ENCODE measurements at regions not wholly inside any gene's neighbourhood (a gene's known extent, or its start where the extent isn't known, plus 50 kb on each side); places are given as distances from the start of the nearest gene placed in this dataset.
"Not testable (repeated sequence)": the region's sequence is repeated elsewhere in the genome, so short reads cannot be mapped to it uniquely, and the experiment has no call there.

DNA sequence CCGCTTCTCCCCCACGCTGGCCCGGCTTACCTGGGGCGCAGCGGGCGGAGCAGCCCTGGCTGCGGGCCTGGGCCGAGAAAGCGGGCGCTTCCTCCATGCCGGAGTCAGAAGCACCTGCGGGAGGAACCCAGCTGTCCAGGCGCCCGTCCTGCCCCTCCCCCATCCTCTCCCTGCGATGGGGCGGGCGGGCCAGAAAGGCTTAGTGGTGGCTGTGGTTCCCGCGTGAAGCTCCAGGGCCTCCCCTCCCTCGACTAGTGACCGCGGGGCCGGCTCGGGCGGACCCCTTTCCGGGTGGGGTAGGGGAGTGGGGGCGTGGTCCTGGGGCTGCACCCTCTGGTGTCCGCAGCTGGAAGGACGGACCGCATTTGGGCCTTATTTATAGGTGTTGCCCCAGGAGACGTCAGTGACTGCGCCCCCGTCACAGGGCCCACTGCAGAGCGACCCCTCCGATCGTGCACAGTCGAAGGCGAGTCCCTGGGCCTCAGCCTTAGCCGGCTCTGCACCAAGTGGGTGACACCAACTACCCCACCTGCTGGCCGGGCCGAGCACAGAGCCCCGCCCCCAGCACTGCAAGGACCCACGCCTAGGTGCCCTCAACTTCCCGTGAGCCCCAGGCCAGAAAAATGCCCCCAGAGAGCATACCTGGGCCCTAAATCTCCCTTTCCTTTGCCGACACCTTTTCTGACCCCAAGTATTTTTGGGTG is 302.7 kb downstream of the CCDC74A start:
- DNase-seq: not testable (repeated sequence)

DNA sequence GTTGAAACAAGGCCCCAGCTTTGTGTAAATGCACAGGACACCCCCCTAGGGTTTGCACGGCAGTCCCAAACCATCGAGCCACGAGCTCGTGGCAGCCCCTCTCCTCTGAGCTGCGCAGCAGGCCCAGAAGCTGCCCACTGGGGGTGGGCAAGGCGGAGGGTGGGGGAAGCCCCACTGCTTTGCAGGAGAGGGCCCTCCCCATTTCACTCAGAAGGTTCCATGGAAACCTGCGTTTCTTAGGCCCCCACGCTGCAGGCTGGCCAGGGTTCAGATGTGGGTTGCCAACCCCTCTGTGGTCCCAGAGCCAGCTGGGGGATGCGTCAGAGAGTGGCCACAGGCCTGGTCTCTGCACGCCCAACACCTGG is 303.2 kb downstream of the CCDC74A start:
- DNase-seq: not testable (repeated sequence)

DNA sequence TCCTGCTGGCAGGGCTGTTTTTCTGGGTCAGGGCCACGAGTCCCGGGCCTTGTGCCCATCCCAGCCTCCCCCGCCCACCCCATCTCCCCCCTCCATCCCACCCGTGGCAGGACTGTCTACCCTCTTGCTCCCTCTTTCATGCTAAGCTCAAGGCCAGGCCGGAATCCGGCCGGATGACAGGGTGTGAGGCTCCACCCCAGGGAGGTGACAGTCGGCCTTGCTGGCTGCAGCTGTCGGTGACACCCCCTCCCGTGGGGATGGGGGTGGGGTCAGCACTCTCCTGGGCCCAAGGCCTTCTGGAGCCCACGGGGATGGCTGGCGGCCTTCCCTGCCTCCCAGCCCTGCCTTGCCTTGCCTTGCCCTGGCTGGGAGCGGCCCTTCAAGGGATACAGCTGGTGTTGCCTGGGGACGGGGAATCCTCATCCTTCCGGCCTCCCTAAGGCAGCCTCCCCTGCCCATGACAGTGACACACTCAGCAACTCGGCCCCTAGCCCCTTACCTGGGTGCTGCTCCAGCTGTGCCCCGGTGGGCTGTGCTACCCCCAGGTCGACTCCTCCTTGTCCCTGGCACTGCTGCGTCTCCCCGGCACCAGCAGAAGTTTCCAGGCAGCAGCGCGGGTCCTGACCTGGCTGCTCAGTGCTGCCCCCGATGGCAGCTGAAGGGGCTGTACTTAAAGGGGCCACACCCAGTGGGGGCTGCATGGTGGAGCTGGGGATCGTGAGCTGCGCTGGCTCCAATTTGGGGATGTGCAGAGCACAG is 303.9 kb downstream of the CCDC74A start:
- DNase-seq: not testable (repeated sequence)

DNA sequence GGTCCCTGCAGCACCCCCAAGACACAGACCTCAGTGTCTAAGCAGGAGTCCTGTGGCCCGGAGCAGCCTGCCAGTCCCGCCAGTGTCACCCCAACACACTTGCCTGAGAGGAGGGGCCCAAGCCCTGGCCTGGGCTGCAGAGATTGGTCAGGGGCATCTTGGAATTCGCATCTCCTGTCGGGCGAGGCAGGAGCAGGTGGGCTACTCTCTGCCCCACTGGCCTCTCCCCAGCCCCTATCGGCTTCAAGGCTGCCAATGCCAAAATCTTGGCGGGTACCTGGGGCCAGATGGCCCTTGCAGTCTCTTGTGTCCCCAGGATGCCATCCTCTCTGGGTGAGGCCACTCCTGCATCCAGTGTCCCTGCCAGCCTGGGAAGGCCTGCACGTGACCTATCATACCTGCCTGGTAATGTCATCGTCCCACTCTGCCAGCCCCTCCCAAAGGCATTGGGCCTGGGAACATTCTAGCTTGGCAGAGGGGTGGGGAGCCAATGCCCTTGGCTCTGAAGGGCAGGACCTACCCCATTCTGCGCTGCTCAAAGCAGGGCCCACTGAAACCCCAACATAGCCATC is 304.6 kb downstream of the CCDC74A start:
- DNase-seq: not testable (repeated sequence)

DNA sequence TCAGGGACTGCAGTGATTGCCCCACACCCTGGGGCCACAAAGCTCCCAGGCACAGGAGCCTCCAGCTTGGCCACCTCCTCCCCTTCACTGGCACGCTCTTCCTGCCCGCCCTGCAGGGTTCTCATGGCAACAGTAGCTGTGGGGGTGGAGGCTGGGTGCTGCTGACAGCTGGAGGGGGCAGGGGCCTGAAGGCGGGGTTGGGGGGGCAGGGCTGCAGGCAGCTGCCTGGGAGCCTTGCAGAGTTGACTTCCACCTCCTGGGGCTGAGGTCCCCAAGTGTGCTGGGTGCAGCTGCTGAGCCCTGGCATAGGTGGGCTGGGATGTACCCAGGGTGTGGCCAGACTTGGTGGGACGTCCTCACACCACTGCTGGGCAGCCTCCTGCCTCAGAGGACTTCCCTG is 305.2 kb downstream of the CCDC74A start:
- not testable (repeated sequence) for DNase-seq

DNA sequence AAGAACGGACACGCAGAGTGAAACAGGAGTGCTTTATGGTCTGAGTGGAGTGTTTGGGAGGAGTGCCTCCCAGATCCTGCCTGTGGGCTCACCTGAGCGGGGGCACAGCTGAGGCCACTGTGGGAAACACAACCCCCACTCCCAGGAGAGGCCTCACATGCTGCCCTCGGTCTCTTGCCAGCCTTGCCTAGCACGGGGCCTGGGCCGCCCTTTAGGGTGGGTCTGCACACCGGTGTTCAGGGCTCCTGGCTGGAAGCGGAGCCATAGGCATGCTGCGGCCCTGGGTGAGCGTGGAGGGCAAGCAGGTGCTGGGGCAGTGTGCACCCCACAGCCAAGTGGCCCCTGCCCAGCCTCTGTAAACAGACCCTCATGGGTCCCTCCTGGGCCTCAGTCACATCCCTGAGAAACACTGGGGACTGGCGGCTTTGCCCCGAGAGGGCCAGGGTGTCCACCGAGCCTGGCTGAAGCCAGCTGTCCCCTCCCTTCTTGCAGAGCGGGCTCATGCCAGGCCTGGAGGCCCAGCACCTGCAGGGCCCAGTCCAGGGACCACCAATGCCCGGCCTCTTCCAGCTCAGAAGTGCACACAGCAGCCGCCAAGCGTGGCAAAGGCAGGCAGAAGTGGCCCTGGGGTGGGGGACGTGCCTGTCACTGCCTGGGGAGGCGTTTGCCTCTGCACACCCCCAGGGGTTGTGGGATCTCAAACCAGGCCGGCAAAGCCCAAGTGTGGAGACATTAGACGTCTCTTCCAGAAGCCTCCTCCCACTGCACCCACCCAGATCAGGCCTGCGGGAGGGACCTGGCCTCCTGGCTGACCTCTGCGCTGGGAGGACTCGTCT is 305.9 kb downstream of the CCDC74A start:
- not testable (repeated sequence) for DNase-seq

DNA sequence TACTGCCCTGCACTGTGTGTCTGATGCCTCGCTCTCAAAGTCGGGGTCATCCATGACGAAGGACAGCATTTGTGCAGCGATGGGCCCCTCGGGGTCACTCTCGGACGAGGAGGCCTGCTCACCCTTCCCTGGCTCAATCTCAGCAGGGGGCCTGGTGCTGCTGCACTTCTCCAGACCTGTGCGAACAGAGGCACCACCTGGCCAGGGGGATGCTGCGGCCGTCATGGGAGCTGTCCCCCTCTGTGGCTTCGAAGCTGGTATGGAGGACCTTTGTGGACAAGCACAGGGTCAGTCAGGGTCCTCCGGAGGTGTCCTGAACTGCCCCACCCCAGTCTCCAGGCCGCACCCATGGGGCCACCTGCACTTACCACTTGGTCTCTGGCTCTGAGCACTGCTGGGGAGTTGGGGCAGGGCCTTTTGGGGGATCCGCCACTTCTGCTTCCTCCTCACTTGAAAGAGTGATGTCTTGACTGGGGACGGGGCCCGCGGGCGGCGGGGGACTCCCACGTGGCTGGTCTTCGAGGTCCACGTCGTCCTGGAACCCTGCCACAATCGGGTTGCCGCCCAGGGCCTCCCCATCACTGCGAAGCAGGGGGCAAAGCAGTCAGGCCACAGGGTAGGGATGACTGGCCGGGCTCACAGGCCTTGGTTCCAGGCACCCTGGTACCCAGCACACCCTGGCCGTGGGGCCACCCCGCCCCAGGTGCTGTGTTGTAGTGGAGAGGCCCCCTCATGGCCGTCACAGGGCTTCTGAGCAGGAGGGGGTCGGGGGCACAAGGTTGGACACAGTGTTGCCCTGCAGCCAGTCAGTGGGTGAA is 306.7 kb downstream of the CCDC74A start:
- DNase-seq: not testable (repeated sequence)

DNA sequence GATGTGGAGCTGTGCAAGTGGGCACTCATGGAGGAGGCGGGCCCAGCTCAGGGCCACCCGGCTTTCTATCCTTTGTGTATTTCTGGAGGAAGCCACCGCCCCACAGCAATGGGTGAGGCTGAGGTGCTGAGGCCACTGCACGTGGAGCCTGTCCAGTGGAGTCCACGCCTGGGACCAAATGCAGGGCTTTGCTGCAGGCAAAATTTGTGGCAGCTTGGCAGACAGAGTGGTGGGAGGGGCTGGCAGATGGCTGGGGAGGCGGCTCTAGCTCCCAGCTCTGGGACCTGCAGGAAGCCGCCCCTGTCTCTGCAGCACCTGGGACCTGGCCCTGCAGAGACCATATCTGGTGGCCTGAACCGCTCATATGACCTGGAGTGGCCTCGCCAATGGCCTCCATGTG is 307.3 kb downstream of the CCDC74A start:
- DNase-seq: not testable (repeated sequence)

DNA sequence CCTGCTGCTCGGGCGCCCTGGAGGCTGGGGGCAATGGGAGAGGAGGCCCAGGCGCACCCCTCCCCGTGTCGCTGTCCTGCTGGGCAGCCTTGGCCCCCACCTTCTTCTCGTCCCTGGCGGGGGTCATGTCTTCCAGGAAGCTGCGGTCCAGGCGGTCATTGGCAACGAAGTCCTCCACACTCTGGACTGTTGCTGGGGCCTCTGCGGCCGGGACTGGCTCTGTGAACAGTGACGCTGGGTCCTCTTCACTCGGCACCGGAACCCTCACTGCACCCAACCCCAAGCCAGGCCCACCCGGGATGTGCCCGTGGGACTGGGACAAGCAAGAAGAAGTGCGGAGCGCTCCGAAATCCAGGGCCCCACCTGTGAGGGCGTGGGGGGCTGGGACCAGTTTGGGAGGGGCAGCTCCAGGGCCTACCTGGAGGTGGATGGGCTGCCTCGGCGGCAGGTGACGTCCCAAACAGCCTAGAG is 308.0 kb downstream of the CCDC74A start:
- no peak for DNase-seq

DNA sequence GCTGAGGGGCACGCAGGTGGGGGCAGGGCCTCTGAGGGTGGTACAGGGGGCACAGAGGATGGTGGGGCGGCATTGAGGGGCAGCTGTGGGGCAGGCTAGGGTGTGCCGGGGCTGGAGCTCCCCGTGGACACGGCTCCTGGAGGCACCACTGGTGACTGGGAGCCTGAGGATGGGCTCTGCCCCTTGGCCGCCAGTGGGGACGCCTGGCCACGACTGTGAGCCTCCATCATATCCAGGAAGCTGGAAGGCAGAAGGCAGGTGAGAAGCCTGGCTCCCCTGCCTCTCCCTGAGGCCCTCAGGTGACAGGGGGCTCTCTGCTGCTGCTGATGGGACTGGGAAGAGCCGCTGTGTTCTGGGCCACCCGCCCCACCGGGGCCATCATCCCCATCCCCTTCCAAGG is 308.4 kb downstream of the CCDC74A start:
- DNase-seq: not testable (repeated sequence)

DNA sequence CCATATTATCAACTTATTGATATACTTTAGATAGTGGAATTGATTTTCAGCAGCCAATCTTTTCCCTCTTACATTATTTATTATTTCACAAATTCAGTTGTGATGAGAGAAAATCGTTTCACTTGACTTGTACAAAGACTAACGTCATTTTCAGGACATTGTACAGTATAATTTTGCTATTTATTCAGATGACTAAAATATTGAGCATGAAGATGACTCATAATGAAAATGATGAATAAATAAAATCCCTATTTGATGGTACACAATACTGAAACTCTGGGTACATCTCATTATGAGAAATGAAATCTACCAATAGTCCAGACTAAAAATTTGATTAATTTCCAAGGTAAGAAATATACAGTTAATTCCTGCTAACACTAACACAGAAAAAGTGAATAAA is 316.4 kb downstream of the CCDC74A start:
- not testable (repeated sequence) for DNase-seq

DNA sequence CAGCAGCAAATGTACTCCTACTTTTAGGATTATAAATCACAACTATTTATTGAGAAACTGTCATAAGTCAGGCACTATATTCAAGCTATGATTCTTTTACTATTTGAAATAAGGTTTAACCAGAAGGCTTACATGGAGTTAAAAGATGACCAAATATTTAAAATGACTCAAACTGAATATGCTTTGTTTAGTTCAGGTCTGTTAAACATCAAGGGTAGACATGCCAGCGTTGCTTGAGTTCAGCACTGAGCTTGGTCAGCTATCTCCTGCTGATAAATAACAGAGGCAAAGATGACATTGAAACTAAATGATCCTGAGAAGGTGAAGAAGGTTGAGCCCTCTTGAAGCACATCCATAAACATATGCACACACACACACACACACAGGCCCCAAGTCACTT is 305.6 kb downstream of the ANKRD30BL start:
- DNase-seq: not testable (repeated sequence)

DNA sequence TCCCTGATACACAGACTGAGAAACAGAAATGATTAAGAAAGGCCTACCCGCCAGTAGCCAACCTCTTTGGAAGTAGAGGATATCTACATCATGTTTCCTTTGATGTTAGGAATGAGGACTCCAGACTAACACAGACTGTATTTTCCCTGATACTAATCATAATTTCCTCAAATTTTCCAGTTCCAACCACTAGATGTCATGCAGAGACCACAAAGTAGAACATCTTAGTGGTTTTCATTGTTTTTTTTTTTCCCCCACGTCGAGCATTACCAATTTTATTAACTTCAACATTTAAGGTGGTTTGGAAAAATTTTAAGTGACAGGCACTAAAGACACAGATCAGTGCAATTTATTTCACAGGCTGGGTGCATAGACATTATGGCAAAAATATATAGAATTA is 303.6 kb downstream of the ANKRD30BL start:
- DNase-seq: not testable (repeated sequence)

Data from CD4-positive, alpha-beta T cell treated with Interleukin-17A for 4 hours (primary cell).